ENCODE measurements at regions not wholly inside any gene's neighbourhood (a gene's known extent, or its start where the extent isn't known, plus 50 kb on each side); places are given as distances from the start of the nearest gene placed in this dataset.

DNA sequence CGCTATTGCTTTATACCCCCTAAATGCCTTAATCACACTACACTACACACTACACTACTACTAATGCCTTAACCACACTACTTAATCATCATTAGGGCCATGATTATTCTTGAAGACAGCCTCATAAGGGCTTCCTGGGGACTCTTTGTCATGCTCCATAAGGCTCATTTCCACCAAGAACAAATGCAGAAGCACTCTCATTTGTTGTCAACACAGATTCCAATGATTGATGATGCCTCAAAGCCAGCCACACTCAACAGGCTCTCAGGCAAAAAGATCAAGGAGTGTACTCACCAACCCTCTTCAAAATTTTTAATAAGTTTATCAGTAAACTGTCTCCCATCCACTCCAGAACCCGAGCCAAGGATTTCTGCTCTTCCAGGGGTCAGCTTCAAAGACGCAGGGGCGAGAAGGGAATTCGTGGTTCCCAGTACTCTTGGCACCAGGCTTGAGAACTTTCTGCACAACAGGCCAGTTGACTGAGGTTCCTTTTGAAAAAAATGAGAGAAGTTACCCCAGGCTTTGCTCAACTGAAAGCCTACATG is 204.7 kb upstream of the GUCY1A2 start:
- TF ChIP-seq, protein P1, sequence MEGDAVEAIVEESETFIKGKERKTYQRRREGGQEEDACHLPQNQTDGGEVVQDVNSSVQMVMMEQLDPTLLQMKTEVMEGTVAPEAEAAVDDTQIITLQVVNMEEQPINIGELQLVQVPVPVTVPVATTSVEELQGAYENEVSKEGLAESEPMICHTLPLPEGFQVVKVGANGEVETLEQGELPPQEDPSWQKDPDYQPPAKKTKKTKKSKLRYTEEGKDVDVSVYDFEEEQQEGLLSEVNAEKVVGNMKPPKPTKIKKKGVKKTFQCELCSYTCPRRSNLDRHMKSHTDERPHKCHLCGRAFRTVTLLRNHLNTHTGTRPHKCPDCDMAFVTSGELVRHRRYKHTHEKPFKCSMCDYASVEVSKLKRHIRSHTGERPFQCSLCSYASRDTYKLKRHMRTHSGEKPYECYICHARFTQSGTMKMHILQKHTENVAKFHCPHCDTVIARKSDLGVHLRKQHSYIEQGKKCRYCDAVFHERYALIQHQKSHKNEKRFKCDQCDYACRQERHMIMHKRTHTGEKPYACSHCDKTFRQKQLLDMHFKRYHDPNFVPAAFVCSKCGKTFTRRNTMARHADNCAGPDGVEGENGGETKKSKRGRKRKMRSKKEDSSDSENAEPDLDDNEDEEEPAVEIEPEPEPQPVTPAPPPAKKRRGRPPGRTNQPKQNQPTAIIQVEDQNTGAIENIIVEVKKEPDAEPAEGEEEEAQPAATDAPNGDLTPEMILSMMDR (conservative IDR thresholded peaks at IDR 0.05): no peak
- TF ChIP-seq EZH2 (IDR thresholded peaks at IDR 0.05; ENCODE audit: low read depth): no peak
